ENCODE measurements at regions not wholly inside any gene's neighbourhood (a gene's known extent, or its start where the extent isn't known, plus 50 kb on each side); places are given as distances from the start of the nearest gene placed in this dataset.
"Not testable (repeated sequence)": the region's sequence is repeated elsewhere in the genome, so short reads cannot be mapped to it uniquely, and the experiment has no call there.

- not testable (repeated sequence) for H3K27ac ChIP-seq (ENCODE audit: low read depth, low read length); H3K36me3 ChIP-seq (ENCODE audit: control insufficient read depth in 1 of 2, insufficient read depth in 2 of 2, low read length in 2 of 2); H3K4me3 ChIP-seq (ENCODE audit: low read depth in 1 of 2, low read length in 2 of 2); H3K4me1 ChIP-seq (ENCODE audit: control insufficient read depth in 1 of 2, insufficient read depth in 2 of 2, low read length in 2 of 2); H3K27me3 ChIP-seq (ENCODE audit: control insufficient read depth in 1 of 2, insufficient read depth in 2 of 2, low read length in 2 of 2); H3K9me3 ChIP-seq (ENCODE audit: control insufficient read depth in 1 of 2, low read length in 2 of 2); H3K9ac ChIP-seq (ENCODE audit: low read depth in 1 of 2, low read length in 2 of 2)
These were observed 75.6 kb downstream of the ZNF467 start for GRCh38 chr7:149697767-149698166.

GRCh38 chr7:149696280-149696679, 77.1 kb downstream of the ZNF467 start:
- no peak overlapping the region for H3K9ac ChIP-seq (ENCODE audit: low read depth in 1 of 2, low read length in 2 of 2)
- H3K9me3 ChIP-seq (ENCODE audit: control insufficient read depth in 1 of 2, low read length in 2 of 2) = peaks cover 5 to 6% of the 10 kb centered on the region in 2 donors
- H3K36me3 ChIP-seq (ENCODE audit: control insufficient read depth in 1 of 2, insufficient read depth in 2 of 2, low read length in 2 of 2) = no peaks in the 10 kb centered on the region
- no peak overlapping the region for H3K27ac ChIP-seq (ENCODE audit: low read depth, low read length)
- no peaks in the 10 kb centered on the region for H3K4me1 ChIP-seq (ENCODE audit: control insufficient read depth in 1 of 2, insufficient read depth in 2 of 2, low read length in 2 of 2)
- peaks cover 0 to 6% of the 10 kb centered on the region in 2 donors for H3K27me3 ChIP-seq (ENCODE audit: control insufficient read depth in 1 of 2, insufficient read depth in 2 of 2, low read length in 2 of 2)
- H3K4me3 ChIP-seq (ENCODE audit: low read depth in 1 of 2, low read length in 2 of 2) = no peak overlapping the region

GRCh38 chr7:149692557-149692982, 80.8 kb downstream of the ZNF467 start:
- no peak overlapping the region for H3K27ac ChIP-seq (ENCODE audit: low read depth, low read length)
- no peak overlapping the region for H3K9ac ChIP-seq (ENCODE audit: low read depth in 1 of 2, low read length in 2 of 2)
- H3K4me1 ChIP-seq (ENCODE audit: control insufficient read depth in 1 of 2, insufficient read depth in 2 of 2, low read length in 2 of 2) = no peaks in the 10 kb centered on the region
- no peak overlapping the region for H3K4me3 ChIP-seq (ENCODE audit: low read depth in 1 of 2, low read length in 2 of 2)
- peaks cover 0 to 3% of the 10 kb centered on the region in 2 donors for H3K9me3 ChIP-seq (ENCODE audit: control insufficient read depth in 1 of 2, low read length in 2 of 2)
- H3K27me3 ChIP-seq (ENCODE audit: control insufficient read depth in 1 of 2, insufficient read depth in 2 of 2, low read length in 2 of 2) = peaks cover 10 to 15% of the 10 kb centered on the region in 2 donors
- no peaks in the 10 kb centered on the region for H3K36me3 ChIP-seq (ENCODE audit: control insufficient read depth in 1 of 2, insufficient read depth in 2 of 2, low read length in 2 of 2)

- Histone ChIP-seq H3K27me3 (ENCODE audit: control insufficient read depth in 1 of 2, insufficient read depth in 2 of 2, low read length in 2 of 2) (peaks cover 10 to 15% of the 10 kb centered on the region in 2 donors), H3K4me1 (ENCODE audit: control insufficient read depth in 1 of 2, insufficient read depth in 2 of 2, low read length in 2 of 2) (no peaks in the 10 kb centered on the region), H3K4me3 (ENCODE audit: low read depth in 1 of 2, low read length in 2 of 2) (no peak overlapping the region), H3K9ac (ENCODE audit: low read depth in 1 of 2, low read length in 2 of 2) (no peak overlapping the region), H3K27ac (ENCODE audit: low read depth, low read length) (no peak overlapping the region), H3K36me3 (ENCODE audit: control insufficient read depth in 1 of 2, insufficient read depth in 2 of 2, low read length in 2 of 2) (no peaks in the 10 kb centered on the region), H3K9me3 (ENCODE audit: control insufficient read depth in 1 of 2, low read length in 2 of 2) (peaks cover 0 to under 1% of the 10 kb centered on the region in 2 donors)
These were observed 81.3 kb downstream of the ZNF467 start for GRCh38 chr7:149692056-149692455.

GRCh38 chr7:149690688-149691446, 82.5 kb downstream of the ZNF467 start:
- Histone ChIP-seq H3K27me3 (ENCODE audit: control insufficient read depth in 1 of 2, insufficient read depth in 2 of 2, low read length in 2 of 2) (peaks cover 10 to 15% of the 10 kb centered on the region in 2 donors), H3K9ac (ENCODE audit: low read depth in 1 of 2, low read length in 2 of 2) (no peak overlapping the region), H3K27ac (ENCODE audit: low read depth, low read length) (no peak overlapping the region), H3K36me3 (ENCODE audit: control insufficient read depth in 1 of 2, insufficient read depth in 2 of 2, low read length in 2 of 2) (no peaks in the 10 kb centered on the region), H3K4me3 (ENCODE audit: low read depth in 1 of 2, low read length in 2 of 2) (no peak overlapping the region), H3K4me1 (ENCODE audit: control insufficient read depth in 1 of 2, insufficient read depth in 2 of 2, low read length in 2 of 2) (no peaks in the 10 kb centered on the region), H3K9me3 (ENCODE audit: control insufficient read depth in 1 of 2, low read length in 2 of 2) (no peaks in the 10 kb centered on the region)

GRCh38 chr7:149689291-149689721, 84.1 kb downstream of the ZNF467 start:
- H3K9ac ChIP-seq (ENCODE audit: low read depth in 1 of 2, low read length in 2 of 2) = no peak overlapping the region
- H3K36me3 ChIP-seq (ENCODE audit: control insufficient read depth in 1 of 2, insufficient read depth in 2 of 2, low read length in 2 of 2) = no peaks in the 10 kb centered on the region
- no peak overlapping the region for H3K27ac ChIP-seq (ENCODE audit: low read depth, low read length)

GRCh38 chr7:149688836-149689235, 84.6 kb downstream of the ZNF467 start:
- no peaks in the 10 kb centered on the region for H3K9me3 ChIP-seq (ENCODE audit: control insufficient read depth in 1 of 2, low read length in 2 of 2)
- H3K4me3 ChIP-seq (ENCODE audit: low read depth in 1 of 2, low read length in 2 of 2) = no peak overlapping the region
- no peaks in the 10 kb centered on the region for H3K36me3 ChIP-seq (ENCODE audit: control insufficient read depth in 1 of 2, insufficient read depth in 2 of 2, low read length in 2 of 2)
- H3K27ac ChIP-seq (ENCODE audit: low read depth, low read length) = no peak overlapping the region
- peaks cover 10 to 15% of the 10 kb centered on the region in 2 donors for H3K27me3 ChIP-seq (ENCODE audit: control insufficient read depth in 1 of 2, insufficient read depth in 2 of 2, low read length in 2 of 2)
- no peak overlapping the region for H3K9ac ChIP-seq (ENCODE audit: low read depth in 1 of 2, low read length in 2 of 2)
- no peaks in the 10 kb centered on the region for H3K4me1 ChIP-seq (ENCODE audit: control insufficient read depth in 1 of 2, insufficient read depth in 2 of 2, low read length in 2 of 2)

More at GRCh38 chr7:149689291-149689721, 84.1 kb downstream of the ZNF467 start:
- H3K4me3 ChIP-seq (ENCODE audit: low read depth in 1 of 2, low read length in 2 of 2) = no peak overlapping the region
- no peaks in the 10 kb centered on the region for H3K4me1 ChIP-seq (ENCODE audit: control insufficient read depth in 1 of 2, insufficient read depth in 2 of 2, low read length in 2 of 2)
- H3K27me3 ChIP-seq (ENCODE audit: control insufficient read depth in 1 of 2, insufficient read depth in 2 of 2, low read length in 2 of 2) = peaks cover 10 to 15% of the 10 kb centered on the region in 2 donors
- no peaks in the 10 kb centered on the region for H3K9me3 ChIP-seq (ENCODE audit: control insufficient read depth in 1 of 2, low read length in 2 of 2)

- H3K9me3 ChIP-seq (ENCODE audit: control insufficient read depth in 1 of 2, low read length in 2 of 2); H3K9ac ChIP-seq (ENCODE audit: low read depth in 1 of 2, low read length in 2 of 2): not testable (repeated sequence)
- H3K27me3 ChIP-seq (ENCODE audit: control insufficient read depth in 1 of 2, insufficient read depth in 2 of 2, low read length in 2 of 2) = peaks cover 9 to 15% of the 10 kb centered on the region in 2 donors
These were observed 85.6 kb downstream of the ZNF467 start for GRCh38 chr7:149687820-149688219.

GRCh38 chr7:149686449-149686848, 86.9 kb downstream of the ZNF467 start:
- no peaks in the 10 kb centered on the region for H3K36me3 ChIP-seq (ENCODE audit: control insufficient read depth in 1 of 2, insufficient read depth in 2 of 2, low read length in 2 of 2)
- peaks cover 4 to 15% of the 10 kb centered on the region in 2 donors for H3K27me3 ChIP-seq (ENCODE audit: control insufficient read depth in 1 of 2, insufficient read depth in 2 of 2, low read length in 2 of 2)
- H3K27ac ChIP-seq (ENCODE audit: low read depth, low read length) = no peak overlapping the region
- H3K4me3 ChIP-seq (ENCODE audit: low read depth in 1 of 2, low read length in 2 of 2) = no peak overlapping the region
- no peak overlapping the region for H3K9ac ChIP-seq (ENCODE audit: low read depth in 1 of 2, low read length in 2 of 2)
- H3K4me1 ChIP-seq (ENCODE audit: control insufficient read depth in 1 of 2, insufficient read depth in 2 of 2, low read length in 2 of 2) = no peaks in the 10 kb centered on the region
- no peaks in the 10 kb centered on the region for H3K9me3 ChIP-seq (ENCODE audit: control insufficient read depth in 1 of 2, low read length in 2 of 2)

More at GRCh38 chr7:149687820-149688219, 85.6 kb downstream of the ZNF467 start:
- not testable (repeated sequence) for H3K36me3 ChIP-seq (ENCODE audit: control insufficient read depth in 1 of 2, insufficient read depth in 2 of 2, low read length in 2 of 2); H3K27ac ChIP-seq (ENCODE audit: low read depth, low read length); H3K4me3 ChIP-seq (ENCODE audit: low read depth in 1 of 2, low read length in 2 of 2); H3K4me1 ChIP-seq (ENCODE audit: control insufficient read depth in 1 of 2, insufficient read depth in 2 of 2, low read length in 2 of 2)

- peaks cover 4 to 15% of the 10 kb centered on the region in 2 donors for H3K27me3 ChIP-seq (ENCODE audit: control insufficient read depth in 1 of 2, insufficient read depth in 2 of 2, low read length in 2 of 2)
- no peak overlapping the region for H3K27ac ChIP-seq (ENCODE audit: low read depth, low read length)
- H3K9me3 ChIP-seq (ENCODE audit: control insufficient read depth in 1 of 2, low read length in 2 of 2) = no peaks in the 10 kb centered on the region
- no peaks in the 10 kb centered on the region for H3K4me1 ChIP-seq (ENCODE audit: control insufficient read depth in 1 of 2, insufficient read depth in 2 of 2, low read length in 2 of 2)
- no peak overlapping the region for H3K4me3 ChIP-seq (ENCODE audit: low read depth in 1 of 2, low read length in 2 of 2)
- no peak overlapping the region for H3K9ac ChIP-seq (ENCODE audit: low read depth in 1 of 2, low read length in 2 of 2)
- H3K36me3 ChIP-seq (ENCODE audit: control insufficient read depth in 1 of 2, insufficient read depth in 2 of 2, low read length in 2 of 2) = no peaks in the 10 kb centered on the region
These were observed 87.4 kb downstream of the ZNF467 start for GRCh38 chr7:149686011-149686410.
